HAP-1 (cell line): ENCODE measurements at regions not wholly inside any gene's neighbourhood (a gene's known extent, or its start where the extent isn't known, plus 50 kb on each side); places are given as distances from the start of the nearest gene placed in this dataset.

Experiments
- DNase-seq, 2 experiments: peaks; one replicate each; pipeline ENCODE4 v3.0.0-alpha.2; 2016 to 2020; ENCODE audit warnings: low spot score in 2 of 2
- H3K27me3 ChIP-seq: fragments of 250-450 bp; sonication (Bioruptor Pico); 2 replicates; pipeline ENCODE4 v1.5.1; 2020; ENCODE audit warnings: low read depth, mild to moderate bottlenecking, moderate library complexity
- H3K36me3 ChIP-seq: fragments of 250-450 bp; sonication (Bioruptor Pico); replicated peaks from 2 replicates; pipeline ENCODE4 v1.5.1; 2020; ENCODE audit warnings: mild to moderate bottlenecking
- H3K4me1 ChIP-seq: fragments of 250-450 bp; sonication (Bioruptor Pico); 2 replicates; pipeline ENCODE4 v1.5.1; 2020; ENCODE audit warnings: mild to moderate bottlenecking
- H3K4me3 ChIP-seq: fragments of 250-450 bp; sonication (Bioruptor Pico); 2 replicates; pipeline ENCODE4 v1.5.1; 2020; ENCODE audit warnings: mild to moderate bottlenecking, moderate library complexity
- H3K9me3 ChIP-seq: fragments of 250-450 bp; sonication (Bioruptor Pico); 2 replicates; pipeline ENCODE4 v1.5.1; 2020; ENCODE audit warnings: mild to moderate bottlenecking, moderate library complexity
- in situ Hi-C: fragments of 300-500 bp; cut with MboI; formaldehyde crosslinking; loops from 3 replicates; pipeline ENCODE4 v1.14.3; 2020; ENCODE audit warnings: low sequenced_read_pairs, inconsistent platforms, mixed read lengths

DNA sequence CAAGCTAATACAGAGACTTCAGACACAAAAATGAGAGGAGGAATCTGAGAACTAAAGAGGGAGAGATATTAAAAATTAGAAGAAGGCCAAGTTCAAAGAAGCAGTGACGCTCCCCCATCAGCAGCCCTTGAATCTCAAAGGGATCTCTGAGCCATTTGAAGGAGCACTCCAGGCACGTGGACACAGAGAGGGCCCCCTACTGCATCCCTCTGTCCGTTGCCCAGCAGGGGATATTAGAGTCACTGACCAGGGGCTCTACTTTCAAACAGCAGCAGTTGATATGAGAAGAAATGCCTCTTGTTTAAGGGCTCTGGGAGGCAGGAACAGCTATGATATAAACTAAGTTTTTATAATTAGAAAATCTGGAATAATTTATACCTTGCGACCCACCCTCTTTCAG lies 479.0 kb upstream of the SALL1 start:
- DNase-seq = no peak
- Histone ChIP-seq H3K9me3 (no peaks in the 10 kb centered on the region), H3K4me1 (no peaks in the 10 kb centered on the region), H3K27me3 (no peaks in the 10 kb centered on the region), H3K4me3 (no peak overlapping the region), H3K36me3 (no peaks in the 10 kb centered on the region)
- in situ Hi-C loops = no loop called here

GRCh38 chr16:51629576-51629975 lies 478.5 kb upstream of the SALL1 start:
- H3K36me3 ChIP-seq = no peaks in the 10 kb centered on the region
- H3K27me3 ChIP-seq = no peaks in the 10 kb centered on the region
- no peak overlapping the region for H3K4me3 ChIP-seq
- in situ Hi-C loops = no loop called here
- no peaks in the 10 kb centered on the region for H3K4me1 ChIP-seq
- no peak for DNase-seq
- no peaks in the 10 kb centered on the region for H3K9me3 ChIP-seq

DNA sequence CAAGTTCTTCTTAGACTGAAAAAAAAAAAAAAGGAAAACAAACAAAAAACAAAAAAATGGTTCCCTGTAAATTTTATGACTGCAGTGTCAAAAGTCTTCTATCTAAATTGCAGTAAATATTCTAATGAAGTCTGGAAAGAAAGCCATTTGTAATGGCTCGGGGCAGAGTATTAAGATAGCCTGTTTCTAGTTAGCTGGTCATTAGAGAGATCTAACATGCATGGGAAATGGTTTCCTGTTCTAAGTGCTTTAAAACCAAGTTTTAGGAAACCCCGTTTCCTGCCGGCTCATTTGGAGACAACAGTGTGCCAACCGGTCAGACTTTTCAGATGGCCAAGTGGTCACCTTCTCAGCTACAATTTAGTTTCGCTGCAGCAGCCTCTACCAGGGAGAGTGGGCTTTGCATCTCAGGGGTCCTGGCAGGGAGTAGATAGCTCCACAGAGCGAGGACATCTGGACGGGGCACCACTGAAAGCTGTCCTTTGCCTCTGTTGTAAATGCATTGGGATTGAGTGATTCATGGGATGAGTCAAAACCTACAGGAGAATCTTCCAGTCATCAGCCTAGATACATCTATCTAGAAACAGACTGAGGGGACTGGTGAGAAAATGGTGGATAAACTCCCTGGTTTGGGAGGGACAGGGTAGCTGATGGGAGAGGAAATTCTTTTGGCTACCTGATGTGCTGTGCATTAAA lies 473.2 kb upstream of the SALL1 start:
- Histone ChIP-seq H3K9me3 (no peaks in the 10 kb centered on the region), H3K36me3 (no peaks in the 10 kb centered on the region), H3K4me1 (no peaks in the 10 kb centered on the region), H3K4me3 (no peak overlapping the region), H3K27me3 (no peaks in the 10 kb centered on the region)
- in situ Hi-C loops = no loop called here
- DNase-seq = no peak

DNA sequence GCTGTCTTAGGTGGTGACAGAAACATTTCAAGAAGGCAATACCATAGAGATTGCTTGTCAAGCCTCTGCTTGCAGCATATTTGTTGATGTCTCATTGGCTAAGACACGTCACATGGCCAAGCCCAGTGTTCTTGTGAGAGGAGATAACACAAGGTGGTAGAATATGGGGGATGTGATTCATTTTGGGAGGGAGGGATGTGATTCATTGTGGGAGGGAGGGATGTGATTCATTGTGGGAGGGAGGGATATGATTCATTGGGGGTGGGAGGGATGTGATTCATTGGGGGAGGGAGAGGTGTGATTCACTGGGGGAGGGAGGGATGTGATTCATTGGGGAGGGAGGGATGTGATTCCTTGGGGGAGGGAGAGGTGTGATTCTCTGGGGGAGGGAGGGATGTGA lies 470.5 kb upstream of the SALL1 start:
- H3K27me3 ChIP-seq = no peaks in the 10 kb centered on the region
- no peaks in the 10 kb centered on the region for H3K4me1 ChIP-seq
- H3K4me3 ChIP-seq = no peak overlapping the region
- no peak for DNase-seq
- no peaks in the 10 kb centered on the region for H3K9me3 ChIP-seq
- in situ Hi-C loops = no loop called here
- no peaks in the 10 kb centered on the region for H3K36me3 ChIP-seq

- Histone ChIP-seq H3K4me1 (no peaks in the 10 kb centered on the region), H3K9me3 (no peaks in the 10 kb centered on the region), H3K36me3 (no peaks in the 10 kb centered on the region), H3K4me3 (no peak overlapping the region), H3K27me3 (no peaks in the 10 kb centered on the region)
- DNase-seq = no peak
- in situ Hi-C loops = no loop called here
These were observed 464.1 kb upstream of the SALL1 start for GRCh38 chr16:51615141-51615540.

DNA sequence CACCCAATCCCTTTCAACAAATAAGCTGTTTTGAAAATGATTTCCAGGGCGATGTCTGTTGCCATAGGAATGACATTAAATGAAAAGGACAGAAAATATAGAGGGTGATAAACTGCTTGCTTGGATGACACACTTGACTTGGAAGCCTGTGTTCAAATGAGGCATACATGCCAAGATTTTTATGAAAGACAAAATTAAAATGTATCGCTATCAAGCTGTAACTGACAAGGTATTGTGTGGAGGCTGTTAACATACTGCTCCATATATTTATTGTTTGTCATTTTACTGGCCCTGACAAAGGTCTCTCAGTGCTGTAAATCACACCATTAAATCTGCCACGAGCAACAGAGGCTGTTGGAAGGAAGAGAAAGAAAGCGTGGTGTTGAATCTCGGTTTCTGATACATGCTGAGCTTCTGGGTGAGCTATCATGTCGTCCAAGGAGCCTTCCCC lies 456.2 kb upstream of the SALL1 start:
- Histone ChIP-seq H3K9me3 (no peaks in the 10 kb centered on the region), H3K36me3 (no peaks in the 10 kb centered on the region), H3K27me3 (no peaks in the 10 kb centered on the region), H3K4me3 (no peak overlapping the region), H3K4me1 (peaks cover 7% of the 10 kb centered on the region; the same call in 1 of the 2 replicates)
- in situ Hi-C loops = no loop called here
- DNase-seq = peak in 1 of 2 experiments; percentile 10

- in situ Hi-C loops = no loop called here
- H3K36me3 ChIP-seq = no peaks in the 10 kb centered on the region
- DNase-seq = no peak
- no peaks in the 10 kb centered on the region for H3K27me3 ChIP-seq
- no peaks in the 10 kb centered on the region for H3K9me3 ChIP-seq
- H3K4me1 ChIP-seq = no peaks in the 10 kb centered on the region
- H3K4me3 ChIP-seq = no peak overlapping the region
These were observed 445.2 kb upstream of the SALL1 start for GRCh38 chr16:51596247-51596646.

- no peak for DNase-seq
- in situ Hi-C loops = no loop called here
- no peaks in the 10 kb centered on the region for H3K9me3 ChIP-seq
These were observed 441.6 kb upstream of the SALL1 start for GRCh38 chr16:51592535-51593300.

GRCh38 chr16:51592001-51592501 lies 441.0 kb upstream of the SALL1 start:
- no peaks in the 10 kb centered on the region for H3K4me1 ChIP-seq
- no peaks in the 10 kb centered on the region for H3K9me3 ChIP-seq
- in situ Hi-C loops = no loop called here
- no peak overlapping the region for H3K4me3 ChIP-seq
- no peaks in the 10 kb centered on the region for H3K27me3 ChIP-seq
- no peak for DNase-seq
- H3K36me3 ChIP-seq = no peaks in the 10 kb centered on the region

More at GRCh38 chr16:51592535-51593300, 441.6 kb upstream of the SALL1 start:
- Histone ChIP-seq H3K27me3 (no peaks in the 10 kb centered on the region), H3K4me3 (no peak overlapping the region), H3K36me3 (no peaks in the 10 kb centered on the region), H3K4me1 (no peaks in the 10 kb centered on the region)

DNA sequence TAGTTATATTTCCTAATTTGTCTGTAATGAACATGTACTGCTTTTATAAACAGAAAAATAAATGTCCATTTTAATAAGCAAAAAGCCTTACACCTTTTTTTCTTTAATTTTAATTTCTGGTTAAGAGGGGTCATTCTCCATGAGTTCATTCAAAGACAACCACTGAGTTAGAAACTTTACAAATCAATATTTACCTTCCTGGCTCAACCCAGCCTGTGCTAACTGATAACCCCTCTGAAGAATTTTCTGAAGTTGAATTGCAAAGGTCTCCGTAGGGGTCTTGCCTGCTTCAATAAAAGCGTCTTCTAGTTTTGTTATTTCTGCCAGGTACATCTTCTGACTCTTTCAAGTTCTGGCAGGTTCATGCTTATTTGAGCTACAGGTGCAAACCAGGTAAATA lies 440.4 kb upstream of the SALL1 start:
- H3K4me1 ChIP-seq = no peaks in the 10 kb centered on the region
- no peak for DNase-seq
- in situ Hi-C loops = no loop called here

GRCh38 chr16:51579652-51580360 lies 428.7 kb upstream of the SALL1 start:
- in situ Hi-C loops = no loop called here
- no peaks in the 10 kb centered on the region for H3K9me3 ChIP-seq
- H3K27me3 ChIP-seq = no peaks in the 10 kb centered on the region
- H3K4me1 ChIP-seq = no peaks in the 10 kb centered on the region
- no peak overlapping the region for H3K4me3 ChIP-seq
- no peak for DNase-seq
- no peaks in the 10 kb centered on the region for H3K36me3 ChIP-seq

More for the DNA sequence above, 440.4 kb upstream of the SALL1 start:
- no peaks in the 10 kb centered on the region for H3K27me3 ChIP-seq
- no peaks in the 10 kb centered on the region for H3K9me3 ChIP-seq
- no peaks in the 10 kb centered on the region for H3K36me3 ChIP-seq
- H3K4me3 ChIP-seq = no peak overlapping the region

- Histone ChIP-seq H3K4me3 (no peak overlapping the region), H3K4me1 (no peaks in the 10 kb centered on the region), H3K9me3 (no peaks in the 10 kb centered on the region), H3K27me3 (no peaks in the 10 kb centered on the region), H3K36me3 (no peaks in the 10 kb centered on the region)
- in situ Hi-C loops = no loop called here
- peak in 1 of 2 experiments; percentile 18 for DNase-seq
These were observed 426.7 kb upstream of the SALL1 start for GRCh38 chr16:51577621-51578303.

DNA sequence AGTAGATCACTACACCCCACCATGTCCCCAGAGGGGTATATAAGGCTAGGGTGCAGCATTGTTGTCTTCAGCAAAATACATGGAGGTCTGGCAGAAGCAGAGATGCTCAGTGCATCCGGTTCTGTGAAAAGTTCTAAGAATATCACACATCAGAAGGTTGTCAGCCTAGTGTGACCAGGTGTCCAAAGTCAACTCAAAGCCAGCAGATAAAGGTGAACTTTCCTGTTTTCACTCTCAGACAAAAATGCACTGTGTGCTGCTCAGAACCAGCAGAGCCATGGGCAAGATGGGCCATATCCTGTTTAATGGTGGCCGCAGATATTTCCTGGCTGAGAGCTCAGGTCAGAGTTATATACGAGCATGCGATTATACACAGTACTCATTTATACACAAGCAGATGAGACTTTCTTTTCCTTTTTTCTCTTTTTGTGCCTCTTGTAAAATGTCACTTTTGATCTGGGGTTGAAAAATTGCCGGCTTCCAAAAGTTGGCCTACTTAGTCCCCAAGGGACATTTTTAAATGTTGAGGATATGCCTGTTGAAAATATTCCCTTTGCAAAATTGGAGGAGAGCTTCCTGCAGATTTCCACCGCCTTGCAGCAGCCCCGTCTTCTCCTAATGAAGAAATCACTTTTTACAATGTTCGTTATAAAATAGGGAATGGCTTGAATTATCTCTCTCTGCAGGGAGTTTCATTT lies 425.6 kb upstream of the SALL1 start:
- H3K27me3 ChIP-seq = no peaks in the 10 kb centered on the region
- no peaks in the 10 kb centered on the region for H3K9me3 ChIP-seq
- no peaks in the 10 kb centered on the region for H3K36me3 ChIP-seq
- in situ Hi-C loops = no loop called here
- H3K4me1 ChIP-seq = no peaks in the 10 kb centered on the region
- no peak for DNase-seq
- H3K4me3 ChIP-seq = no peak overlapping the region
